ENCODE measurements at regions not wholly inside any gene's neighbourhood (a gene's known extent, or its start where the extent isn't known, plus 50 kb on each side); places are given as distances from the start of the nearest gene placed in this dataset.

GRCh38 chr1:105310063-105310462 is 1560.4 kb downstream of the AMY1C start:
- no peaks in the 10 kb centered on the region for H3K36me3 ChIP-seq (ENCODE audit: control insufficient read depth in 2 of 2, extremely low read depth in 1 of 2, insufficient read depth in 2 of 2, low read length in 2 of 2)
- dilution Hi-C loops (cut with MboI; ENCODE audit: extremely low pct_ligation_motif_present, low sequenced_read_pairs), result no loop called here
- H3K4me2 ChIP-seq (ENCODE audit: insufficient read depth, low read length), result no peak overlapping the region
- H3K9ac ChIP-seq (replicated peaks; ENCODE audit: extremely low read depth, insufficient read depth, low read length), result no peak overlapping the region
- H3K4me1 ChIP-seq (ENCODE audit: control insufficient read depth, extremely low read depth, insufficient read depth, low read length), result no peaks in the 10 kb centered on the region
- no peak overlapping the region for H2AFZ ChIP-seq (ENCODE audit: low read depth, low read length)
- H3K79me2 ChIP-seq (ENCODE audit: control insufficient read depth, insufficient read depth, low read length), result no peaks in the 10 kb centered on the region
- DNase-seq (ENCODE audit: low read depth, low spot score) (no peak), FAIRE-seq (no peak)
- no TSS peak for BruUV-seq (replicated peaks)
- POLR2A ChIA-PET, result no interaction called here
- no peaks in the 10 kb centered on the region for H3K9me3 ChIP-seq (replicated peaks; ENCODE audit: control insufficient read depth, insufficient read depth, low read length)
- CTCF ChIA-PET, result no interaction called here
- H3K9me1 ChIP-seq (replicated peaks; ENCODE audit: control insufficient read depth, extremely low read depth, insufficient read depth, low read length), result no peaks in the 10 kb centered on the region
- no peaks in the 10 kb centered on the region for H4K20me1 ChIP-seq (replicated peaks; ENCODE audit: control insufficient read depth, extremely low read depth, insufficient read depth, low read length)
- H3K4me3 ChIP-seq (replicated peaks in 1 of 3; ENCODE audit: insufficient read depth in 1 of 3, low read depth in 1 of 3, low read length in 3 of 3), result no peak overlapping the region
- H3K27ac ChIP-seq (ENCODE audit: insufficient read depth, low read depth, low read length), result no peak overlapping the region
- no peaks in the 10 kb centered on the region for H3K27me3 ChIP-seq (ENCODE audit: control insufficient read depth in 2 of 2, insufficient read depth in 2 of 2, low read length in 2 of 2)
- intact Hi-C loops (cut with micrococcal nuclease), result no loop called here
- TF ChIP-seq CTCF (IDR thresholded peaks at IDR 0.05; ENCODE audit: extremely low read depth in 1 of 2, insufficient read depth in 1 of 2, low read depth in 1 of 2, low read length in 2 of 2), result no peak
- no peak for TF ChIP-seq MAX (IDR thresholded peaks at IDR 0.05; ENCODE audit: insufficient read depth, insufficient read length)
- no peak for TF ChIP-seq MYC (IDR thresholded peaks at IDR 0.05; ENCODE audit: low read depth, low read length)
- no peak for TF ChIP-seq POLR2AphosphoS5 (IDR thresholded peaks at IDR 0.05; ENCODE audit: insufficient read depth, low read depth, low read length)
- TF ChIP-seq GATA2 (IDR thresholded peaks at IDR 0.05; ENCODE audit: insufficient read depth, insufficient read length, low read depth, low read length), result no peak
- no peak for TF ChIP-seq EZH2 (IDR thresholded peaks at IDR 0.05; ENCODE audit: borderline replicate concordance, low read depth, low read length, severe bottlenecking)
- TF ChIP-seq FOS (IDR thresholded peaks at IDR 0.05; ENCODE audit: borderline replicate concordance, insufficient read depth, low read length), result no peak
- TF ChIP-seq POLR2A (IDR thresholded peaks at IDR 0.05; ENCODE audit: low read depth, low read length), result no peak
- no peak for TF ChIP-seq JUN (IDR thresholded peaks at IDR 0.05; ENCODE audit: borderline replicate concordance, insufficient read depth, insufficient read length, low read depth)

Measured in endothelial cell of umbilical vein (primary cell).